ENCODE measurements at regions not wholly inside any gene's neighbourhood (a gene's known extent, or its start where the extent isn't known, plus 50 kb on each side); places are given as distances from the start of the nearest gene placed in this dataset.

GRCh38 chr14:44166611-44167010, 340.5 kb downstream of the FSCB start:
- ChIA-PET CTCF (no interaction called here), POLR2A (no interaction called here)
- H3K36me3 ChIP-seq (ENCODE audit: control insufficient read depth in 2 of 2, insufficient read depth in 1 of 2, low read length in 2 of 2): no peaks in the 10 kb centered on the region
- no peaks in the 10 kb centered on the region for H3K9me3 ChIP-seq (ENCODE audit: control insufficient read depth, insufficient read depth, low read depth, low read length)
- no peak overlapping the region for H3K4me3 ChIP-seq (ENCODE audit: low read depth, low read length)
- TF ChIP-seq YY2 (tag by site-specific recombination; IDR thresholded peaks at IDR 0.05): no peak
- H3K27ac ChIP-seq (ENCODE audit: extremely low read depth, low read depth, low read length): no peak overlapping the region
- H3K4me1 ChIP-seq (ENCODE audit: control insufficient read depth, insufficient read depth, low read length): no peaks in the 10 kb centered on the region

- Histone ChIP-seq H3K9me3 (ENCODE audit: control insufficient read depth, insufficient read depth, low read depth, low read length) (no peaks in the 10 kb centered on the region), H3K4me3 (ENCODE audit: low read depth, low read length) (no peak overlapping the region), H3K36me3 (ENCODE audit: control insufficient read depth in 2 of 2, insufficient read depth in 1 of 2, low read length in 2 of 2) (no peaks in the 10 kb centered on the region), H3K27ac (ENCODE audit: extremely low read depth, low read depth, low read length) (no peak overlapping the region), H3K4me1 (ENCODE audit: control insufficient read depth, insufficient read depth, low read length) (no peaks in the 10 kb centered on the region)
- no peak for TF ChIP-seq ZNF133 (tag by site-specific recombination; IDR thresholded peaks at IDR 0.05)
- no peak for TF ChIP-seq BCL11A (tag by site-specific recombination; IDR thresholded peaks at IDR 0.05; ENCODE audit: low read depth)
- no peak for TF ChIP-seq ZNF560 (tag by site-specific recombination; IDR thresholded peaks at IDR 0.05; ENCODE audit: borderline replicate concordance)
- no peak for TF ChIP-seq YY2 (tag by site-specific recombination; IDR thresholded peaks at IDR 0.05)
- TF ChIP-seq ZNF19 (tag by site-specific recombination; IDR thresholded peaks at IDR 0.05; ENCODE audit: low read depth): no peak
- TF ChIP-seq ZNF639 (tag by site-specific recombination; IDR thresholded peaks at IDR 0.05): no peak
- no peak for TF ChIP-seq ZNF341 (tag by site-specific recombination; IDR thresholded peaks at IDR 0.05; ENCODE audit: low read depth)
- no peak for TF ChIP-seq OVOL3 (tag by site-specific recombination; IDR thresholded peaks at IDR 0.05)
- TF ChIP-seq ZNF692 (tag by site-specific recombination; IDR thresholded peaks at IDR 0.05): no peak
- TF ChIP-seq GFI1B (tag by site-specific recombination; IDR thresholded peaks at IDR 0.05): no peak
- POLR2A ChIA-PET: no interaction called here
- CTCF ChIA-PET: no interaction called here
Observed at GRCh38 chr14:44165936-44166335, 341.1 kb downstream of the FSCB start.

- Histone ChIP-seq H3K4me1 (ENCODE audit: control insufficient read depth, insufficient read depth, low read length) (no peaks in the 10 kb centered on the region), H3K27ac (ENCODE audit: extremely low read depth, low read depth, low read length) (no peak overlapping the region), H3K9me3 (ENCODE audit: control insufficient read depth, insufficient read depth, low read depth, low read length) (no peaks in the 10 kb centered on the region), H3K4me3 (ENCODE audit: low read depth, low read length) (no peak overlapping the region), H3K36me3 (ENCODE audit: control insufficient read depth in 2 of 2, insufficient read depth in 1 of 2, low read length in 2 of 2) (no peaks in the 10 kb centered on the region)
- no peak for TF ChIP-seq ZNF548 (tag by site-specific recombination; IDR thresholded peaks at IDR 0.05)
- no peak for TF ChIP-seq ELK4 (IDR thresholded peaks at IDR 0.05; ENCODE audit: borderline replicate concordance, low read depth, low read length)
- no peak for TF ChIP-seq ZEB2 (tag by site-specific recombination; IDR thresholded peaks at IDR 0.05)
- TF ChIP-seq MEIS1 (CRISPR knock-in tag; IDR thresholded peaks at IDR 0.05; ENCODE audit: borderline replicate concordance): no peak
- TF ChIP-seq ZNF792 (tag by site-specific recombination; IDR thresholded peaks at IDR 0.05): no peak
- no peak for TF ChIP-seq ZNF48 (tag by site-specific recombination; IDR thresholded peaks at IDR 0.05)
- ChIA-PET POLR2A (no interaction called here), CTCF (no interaction called here)
Observed at GRCh38 chr14:44165286-44165685, 341.8 kb downstream of the FSCB start.

- Histone ChIP-seq H3K27ac (ENCODE audit: extremely low read depth, low read depth, low read length) (no peak overlapping the region), H3K9me3 (ENCODE audit: control insufficient read depth, insufficient read depth, low read depth, low read length) (no peaks in the 10 kb centered on the region), H3K36me3 (ENCODE audit: control insufficient read depth in 2 of 2, insufficient read depth in 1 of 2, low read length in 2 of 2) (no peaks in the 10 kb centered on the region), H3K4me3 (ENCODE audit: low read depth, low read length) (no peak overlapping the region), H3K4me1 (ENCODE audit: control insufficient read depth, insufficient read depth, low read length) (no peaks in the 10 kb centered on the region)
- ChIA-PET POLR2A (no interaction called here), CTCF (no interaction called here)
- TF ChIP-seq TRIM28 (IDR thresholded peaks at IDR 0.05; ENCODE audit: borderline replicate concordance, low read length) (no peak), ZNF548 (tag by site-specific recombination; IDR thresholded peaks at IDR 0.05) (no peak), HIC1 (tag by site-specific recombination; IDR thresholded peaks at IDR 0.05) (no peak), ZNF623 (tag by site-specific recombination; IDR thresholded peaks at IDR 0.05) (no peak), SETDB1 (IDR thresholded peaks at IDR 0.05; ENCODE audit: insufficient read length, low read length) (no peak), ZNF701 (tag by site-specific recombination; IDR thresholded peaks at IDR 0.05) (no peak), FEZF1 (tag by site-specific recombination; IDR thresholded peaks at IDR 0.05) (no peak), ZNF510 (tag by site-specific recombination; IDR thresholded peaks at IDR 0.05; ENCODE audit: insufficient replicate concordance) (no peak), EGR2 (tag by site-specific recombination; IDR thresholded peaks at IDR 0.05; ENCODE audit: low read depth) (no peak), KLF10 (tag by site-specific recombination; IDR thresholded peaks at IDR 0.05) (no peak)
Observed at GRCh38 chr14:44163946-44164345, 343.1 kb downstream of the FSCB start.

Data from HEK293 (cell line).